Heart left ventricle (tissue), 16 donors: ENCODE measurements at regions not wholly inside any gene's neighbourhood (a gene's known extent, or its start where the extent isn't known, plus 50 kb on each side); places are given as distances from the start of the nearest gene placed in this dataset.

Experiments used
- ATAC-seq, 4 donors: fragments of 200-7000 bp; cut with Tn5 transposase; one replicate each; pipeline ENCODE4 v1.9.1; 2020 to 2022; ENCODE audit warnings: moderate library complexity in 4 of 4, mild to moderate bottlenecking in 3 of 4, moderate number of reproducible peaks in 1 of 4
- DNase-seq, 5 donors: peaks; one replicate each; pipeline ENCODE4 v3.0.0-alpha.2; 2020
- H3K27ac ChIP-seq, 12 donors: fragments of 200-600 bp; sonication (generic) in 4 of 12; one replicate each; pipeline versions ENCODE4 v1.5.0 to v1.8.0; 2016 to 2022; ENCODE audit warnings: mild to moderate bottlenecking in 2 of 12
- H3K27me3 ChIP-seq, 9 donors: fragments of 200-600 bp; sonication (generic) in 2 of 9; one replicate each; pipeline versions ENCODE4 v1.5.1 to v1.8.0; 2016 to 2022; ENCODE audit warnings: mild to moderate bottlenecking in 3 of 9
- H3K36me3 ChIP-seq, 9 donors: fragments of 200-600 bp; sonication (generic) in 2 of 9; one replicate each; pipeline versions ENCODE4 v1.5.0 to v1.8.0; 2018 to 2022; ENCODE audit warnings: mild to moderate bottlenecking in 2 of 9
- H3K4me1 ChIP-seq, 12 donors: fragments of 200-600 bp; sonication (generic) in 4 of 12; one replicate each; pipeline versions ENCODE4 v1.5.0 to v1.8.0; 2016 to 2022; ENCODE audit warnings: mild to moderate bottlenecking in 3 of 12
- H3K4me3 ChIP-seq, 12 donors: fragments of 200-600 bp; sonication (generic) in 4 of 12; one replicate each; pipeline versions ENCODE4 v1.5.0 to v1.8.0; 2017 to 2022; ENCODE audit warnings: mild to moderate bottlenecking in 9 of 12, moderate library complexity in 4 of 12
- H3K9me3 ChIP-seq, 12 donors: fragments of 200-600 bp; sonication (generic) in 4 of 12; one replicate each; pipeline versions ENCODE4 v1.5.0 to v1.8.0; 2016 to 2022; ENCODE audit warnings: mild to moderate bottlenecking in 1 of 12
- POLR2A ChIP-seq, 2 donors: fragments of 450-650 bp; IDR thresholded peaks; one replicate each; pipeline ENCODE4 v1.6.1; 2017; ENCODE audit warnings: antibody characterized with exemption in 2 of 2, mild to moderate bottlenecking in 2 of 2, moderate library complexity in 2 of 2
- WGBS, 4 donors: extraction: QIAGEN DNeasy Blood & Tissue Kit in 2 of 4; methylation state at CpG; one replicate each; pipeline versions ENCODE4 v1.1.5 to v1.1.7; 2013 to 2018; 5-methylcytosine and 5-hydroxymethylcytosine counted together
- intact Hi-C, 10 donors: fragments of 100-400 bp; cut with DNase I; formaldehyde crosslinking; loops; one replicate each; pipeline versions ENCODE4 v1.11.1 to v1.14.2; 2022
- TF ChIP-seq, protein P1 (sequence below), 12 donors: fragments of 200-600 bp; sonication (generic) in 4 of 12; IDR thresholded peaks; one replicate each; pipeline versions ENCODE4 v1.5.0 to v1.8.0; 2018 to 2022; ENCODE audit warnings: antibody characterized with exemption in 12 of 12, mild to moderate bottlenecking in 5 of 12
- donor health status: ischemic (EF 13 %, LVEDD 7.1; RV severe dilation, severe dysfunction).
- donor health status: healthy with polysubstance abuse.
- donor health status: DM: no; HTN: yes; CAD: no.
- donor health status: DM: no; HTN: no; CAD: no.
- donor health status: ischemic (EF 25% LVEDD 6.9; RV normal size, moderate dysfunction).
- donor health status: ischemic (EF 25% LVEDD 5.7; RV mildly dilated, moderate dysfunction).
- donor health status: healthy.
- donor health status: DM: yes; HTN: yes; CAD: no.
- donor health status: ischemic (EF 35%, LVEDD 5.7; RV mildly dilated, moderate dysfunction).
- donor health status: nonischemic (EF 11% LVEDD 7.7; RV severe dilation, severe dysfunction).
- donor health status: DM: yes; HTN: yes; CAD: no.
- donor health status: PGD.
- donor health status: ischemic (EF 29% LVEDD 5.4; RV normal size, mild dysfunction).
- donor health status: nonischemic (EF 23%, LVEDD 6.1; RV moderate dilation, normal function).

DNA sequence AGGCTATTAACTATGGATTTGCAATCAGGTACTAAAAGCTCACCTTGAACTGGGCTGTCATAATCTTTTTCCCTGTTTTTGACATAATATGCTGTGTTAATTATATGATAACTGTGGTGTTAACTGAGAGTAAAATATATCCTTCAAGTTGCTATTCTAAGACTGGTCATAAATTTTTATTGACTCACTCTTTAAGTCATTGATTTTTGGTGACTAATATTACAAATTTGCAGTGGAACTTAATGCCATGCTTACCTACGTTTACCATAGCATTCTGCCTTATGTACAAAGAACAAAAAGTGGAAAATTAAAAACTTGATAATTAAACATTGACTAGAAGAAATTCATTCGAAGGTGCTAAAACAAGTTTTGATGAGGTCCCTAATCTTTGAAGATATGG lies 872.4 kb downstream of the BRINP3 start:
- TF ChIP-seq POLR2A (IDR thresholded peaks at IDR 0.05) = no peak
- TF ChIP-seq, protein P1, sequence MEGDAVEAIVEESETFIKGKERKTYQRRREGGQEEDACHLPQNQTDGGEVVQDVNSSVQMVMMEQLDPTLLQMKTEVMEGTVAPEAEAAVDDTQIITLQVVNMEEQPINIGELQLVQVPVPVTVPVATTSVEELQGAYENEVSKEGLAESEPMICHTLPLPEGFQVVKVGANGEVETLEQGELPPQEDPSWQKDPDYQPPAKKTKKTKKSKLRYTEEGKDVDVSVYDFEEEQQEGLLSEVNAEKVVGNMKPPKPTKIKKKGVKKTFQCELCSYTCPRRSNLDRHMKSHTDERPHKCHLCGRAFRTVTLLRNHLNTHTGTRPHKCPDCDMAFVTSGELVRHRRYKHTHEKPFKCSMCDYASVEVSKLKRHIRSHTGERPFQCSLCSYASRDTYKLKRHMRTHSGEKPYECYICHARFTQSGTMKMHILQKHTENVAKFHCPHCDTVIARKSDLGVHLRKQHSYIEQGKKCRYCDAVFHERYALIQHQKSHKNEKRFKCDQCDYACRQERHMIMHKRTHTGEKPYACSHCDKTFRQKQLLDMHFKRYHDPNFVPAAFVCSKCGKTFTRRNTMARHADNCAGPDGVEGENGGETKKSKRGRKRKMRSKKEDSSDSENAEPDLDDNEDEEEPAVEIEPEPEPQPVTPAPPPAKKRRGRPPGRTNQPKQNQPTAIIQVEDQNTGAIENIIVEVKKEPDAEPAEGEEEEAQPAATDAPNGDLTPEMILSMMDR (IDR thresholded peaks at IDR 0.05) = no peak
- H3K27me3 ChIP-seq = no peaks in the 10 kb centered on the region
- ATAC-seq (no peak), DNase-seq (no peak)
- H3K4me1 ChIP-seq = no peaks in the 10 kb centered on the region
- H3K27ac ChIP-seq = no peak overlapping the region
- peaks cover 0 to 6% (median 0%) of the 10 kb centered on the region in 12 donors for H3K9me3 ChIP-seq
- intact Hi-C loops = no loop called here
- H3K4me3 ChIP-seq = no peak overlapping the region
- H3K36me3 ChIP-seq = no peaks in the 10 kb centered on the region
- 65 to 80% (median 74%) methylated on average over 2 of the region's 2 CpGs for WGBS, 4 donors

DNA sequence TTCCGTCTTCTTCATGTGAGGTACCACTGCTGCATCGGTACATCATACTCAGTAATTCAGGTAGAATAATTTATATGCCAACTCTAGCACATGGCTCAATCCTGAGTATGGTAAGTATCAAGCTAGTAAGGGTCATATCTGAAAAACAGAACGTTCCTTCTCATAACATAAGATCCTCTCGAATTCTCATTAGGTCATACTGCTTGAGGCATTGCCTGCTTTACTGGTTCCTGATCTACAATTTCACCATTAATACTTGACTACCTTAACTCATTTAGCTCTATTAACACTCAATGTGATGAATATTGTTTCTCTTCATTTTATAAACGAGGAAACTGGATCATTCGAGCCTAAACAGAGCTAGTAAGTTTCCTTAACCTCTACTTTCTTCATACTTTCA lies 871.6 kb downstream of the BRINP3 start:
- WGBS, 4 donors = 72 to 85% (median 76%) methylated on average over 6 of the region's 6 CpGs
- no peak overlapping the region for H3K27ac ChIP-seq
- ATAC-seq (no peak), DNase-seq (no peak)
- H3K27me3 ChIP-seq = no peaks in the 10 kb centered on the region
- intact Hi-C loops = no loop called here
- TF ChIP-seq, protein P1 (IDR thresholded peaks at IDR 0.05) = no peak
- TF ChIP-seq POLR2A (IDR thresholded peaks at IDR 0.05) = no peak
- H3K36me3 ChIP-seq = no peaks in the 10 kb centered on the region
- H3K4me1 ChIP-seq = no peaks in the 10 kb centered on the region
- peaks cover 0 to 6% (median 0%) of the 10 kb centered on the region in 12 donors for H3K9me3 ChIP-seq
- H3K4me3 ChIP-seq = no peak overlapping the region

DNA sequence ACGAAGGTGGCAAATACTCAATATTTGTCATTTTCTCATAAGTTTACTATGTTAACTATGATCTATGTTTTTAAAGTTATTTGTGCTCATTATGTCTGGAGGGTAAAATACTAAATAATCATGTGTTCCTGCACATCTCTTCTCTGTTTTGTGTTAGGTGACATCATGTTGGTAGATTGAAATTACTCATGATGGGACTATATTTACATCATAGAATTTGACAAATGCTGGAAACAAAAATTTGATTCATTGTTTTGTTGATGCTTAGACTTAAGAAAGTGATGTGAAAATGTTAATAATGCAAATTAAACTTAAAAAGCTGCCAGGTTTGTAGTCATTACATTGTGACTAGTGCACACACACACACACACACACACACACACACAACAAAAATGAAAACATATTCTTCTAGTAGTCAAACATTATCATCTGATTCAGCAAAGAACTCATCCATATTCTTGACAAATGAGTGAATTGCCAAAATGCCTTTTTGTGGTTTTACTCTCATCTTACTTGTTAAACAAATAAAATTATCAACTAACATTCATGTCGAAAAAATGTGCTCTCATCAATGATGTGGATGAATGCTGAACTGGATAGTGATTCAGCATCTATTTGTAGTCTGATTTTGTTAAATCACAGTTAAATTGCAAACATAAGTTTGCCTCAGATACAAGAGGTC lies 870.7 kb downstream of the BRINP3 start:
- WGBS, 4 donors = 65 to 75% (median 67%) methylated on average over 2 of the region's 2 CpGs
- no peaks in the 10 kb centered on the region for H3K27me3 ChIP-seq
- intact Hi-C loops = no loop called here

DNA sequence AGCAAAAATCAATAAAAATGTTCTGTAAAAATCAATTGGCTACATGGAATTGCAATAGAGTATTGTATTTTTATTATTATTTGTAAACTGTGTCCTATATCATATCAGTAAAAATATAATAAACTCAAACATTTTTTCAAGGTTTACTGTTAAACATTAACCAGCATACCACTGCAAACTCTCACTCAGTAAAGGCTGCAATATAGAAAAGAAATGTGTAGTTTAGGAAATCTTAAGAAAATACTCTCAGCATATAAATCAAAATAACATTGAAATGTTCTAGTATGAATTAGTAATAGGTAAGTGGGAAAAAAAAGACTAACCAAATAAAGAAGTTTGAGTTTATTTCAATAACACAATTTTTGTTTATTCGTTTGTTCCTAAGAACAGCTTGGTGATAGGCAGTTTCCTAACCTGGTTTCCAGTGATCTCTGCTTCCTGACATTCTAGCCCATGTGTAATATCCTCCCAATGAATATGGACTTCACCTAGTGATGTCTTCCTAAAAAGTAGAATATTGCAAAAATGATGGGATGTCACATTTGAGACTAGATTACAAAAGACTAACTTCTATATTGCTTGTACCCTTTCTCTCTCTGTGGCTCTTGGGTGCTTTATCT lies 870.1 kb downstream of the BRINP3 start:
- Histone ChIP-seq H3K4me3 (no peak overlapping the region), H3K27ac (no peak overlapping the region), H3K4me1 (no peaks in the 10 kb centered on the region), H3K36me3 (no peaks in the 10 kb centered on the region), H3K9me3 (peaks cover 0 to 6% (median 0%) of the 10 kb centered on the region in 12 donors), H3K27me3 (no peaks in the 10 kb centered on the region)
- intact Hi-C loops = no loop called here
- DNase-seq (no peak), ATAC-seq (no peak)
- 61 to 79% (median 74%) methylated on average over 1 of the region's 1 CpG for WGBS, 4 donors
- no peak for TF ChIP-seq POLR2A (IDR thresholded peaks at IDR 0.05)
- TF ChIP-seq, protein P1 (IDR thresholded peaks at IDR 0.05) = no peak

More for the DNA sequence above, 870.7 kb downstream of the BRINP3 start:
- H3K36me3 ChIP-seq = no peaks in the 10 kb centered on the region
- peaks cover 0 to 6% (median 0%) of the 10 kb centered on the region in 12 donors for H3K9me3 ChIP-seq
- H3K27ac ChIP-seq = no peak overlapping the region
- H3K4me1 ChIP-seq = no peaks in the 10 kb centered on the region
- TF ChIP-seq, protein P1 (IDR thresholded peaks at IDR 0.05) = no peak
- no peak for TF ChIP-seq POLR2A (IDR thresholded peaks at IDR 0.05)
- no peak for DNase-seq
- ATAC-seq = no peak
- H3K4me3 ChIP-seq = no peak overlapping the region
